Spleen (tissue), 7 donors: ENCODE measurements at regions not wholly inside any gene's neighbourhood (a gene's known extent, or its start where the extent isn't known, plus 50 kb on each side); places are given as distances from the start of the nearest gene placed in this dataset.

Source experiments
- POLR2A ChIP-seq, 3 donors: fragments of 450-650 bp; IDR thresholded peaks; one replicate each; pipeline ENCODE4 v1.5.1; 2017; ENCODE audit warnings: antibody characterized with exemption in 3 of 3, mild to moderate bottlenecking in 1 of 3
- POLR2AphosphoS5 ChIP-seq, 3 donors: sonication (generic); formaldehyde crosslinking; IDR thresholded peaks; one replicate each; pipeline ENCODE4 v1.5.1; 2017; ENCODE audit warnings: antibody characterized with exemption in 3 of 3
- TF ChIP-seq, protein P1 (sequence below), 11 experiments: fragments of 200-600 bp in 7 of 11; fragments of 450-650 bp in 4 of 11; sonication (generic) in 4 of 11; IDR thresholded peaks in 8 of 11; conservative IDR thresholded peaks in 3 of 11; 1 replicate in 7 of 11; 2 replicates in 4 of 11; pipeline versions ENCODE4 v1.4.0 to v1.8.0; 2016 to 2021; ENCODE audit warnings: antibody characterized with exemption in 11 of 11, inconsistent platforms in 4 of 11, mild to moderate bottlenecking in 1 of 11
- donor health status: DM: no; HTN: no; CAD: no; lungs with moderate emphysema.
- donor health status: DM: no; HTN: no; CAD: no.
- donor health status: DM: no; HTN: no; CAD: no.

DNA sequence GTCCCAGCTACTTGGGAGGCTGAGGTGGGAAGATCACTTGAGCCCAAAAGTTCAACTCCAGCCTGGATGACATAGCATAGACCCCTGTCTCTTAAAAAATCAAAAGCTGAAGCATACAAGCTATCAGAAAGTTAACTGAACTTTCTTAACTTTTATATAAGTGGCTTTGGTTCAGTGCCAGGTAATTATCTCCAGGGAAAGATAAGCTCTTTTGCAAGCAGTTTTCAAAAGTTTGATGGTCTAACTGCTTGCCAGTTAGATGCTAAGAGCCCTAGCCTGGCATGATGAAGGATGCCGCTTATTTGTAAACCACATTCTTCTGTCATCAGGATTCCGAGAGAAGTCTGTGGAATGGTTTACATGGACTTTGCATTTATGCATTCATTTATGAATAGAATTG, 409.1 kb downstream of the AEBP2 start:
- TF ChIP-seq, protein P1, sequence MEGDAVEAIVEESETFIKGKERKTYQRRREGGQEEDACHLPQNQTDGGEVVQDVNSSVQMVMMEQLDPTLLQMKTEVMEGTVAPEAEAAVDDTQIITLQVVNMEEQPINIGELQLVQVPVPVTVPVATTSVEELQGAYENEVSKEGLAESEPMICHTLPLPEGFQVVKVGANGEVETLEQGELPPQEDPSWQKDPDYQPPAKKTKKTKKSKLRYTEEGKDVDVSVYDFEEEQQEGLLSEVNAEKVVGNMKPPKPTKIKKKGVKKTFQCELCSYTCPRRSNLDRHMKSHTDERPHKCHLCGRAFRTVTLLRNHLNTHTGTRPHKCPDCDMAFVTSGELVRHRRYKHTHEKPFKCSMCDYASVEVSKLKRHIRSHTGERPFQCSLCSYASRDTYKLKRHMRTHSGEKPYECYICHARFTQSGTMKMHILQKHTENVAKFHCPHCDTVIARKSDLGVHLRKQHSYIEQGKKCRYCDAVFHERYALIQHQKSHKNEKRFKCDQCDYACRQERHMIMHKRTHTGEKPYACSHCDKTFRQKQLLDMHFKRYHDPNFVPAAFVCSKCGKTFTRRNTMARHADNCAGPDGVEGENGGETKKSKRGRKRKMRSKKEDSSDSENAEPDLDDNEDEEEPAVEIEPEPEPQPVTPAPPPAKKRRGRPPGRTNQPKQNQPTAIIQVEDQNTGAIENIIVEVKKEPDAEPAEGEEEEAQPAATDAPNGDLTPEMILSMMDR (IDR thresholded peaks at IDR 0.05 in 8 of 11, conservative IDR thresholded peaks at IDR 0.05 in 3 of 11), result no peak
- TF ChIP-seq POLR2AphosphoS5 (IDR thresholded peaks at IDR 0.05), result no peak
- TF ChIP-seq POLR2A (IDR thresholded peaks at IDR 0.05), result no peak
